ENCODE measurements at regions not wholly inside any gene's neighbourhood (a gene's known extent, or its start where the extent isn't known, plus 50 kb on each side); places are given as distances from the start of the nearest gene placed in this dataset.

DNA sequence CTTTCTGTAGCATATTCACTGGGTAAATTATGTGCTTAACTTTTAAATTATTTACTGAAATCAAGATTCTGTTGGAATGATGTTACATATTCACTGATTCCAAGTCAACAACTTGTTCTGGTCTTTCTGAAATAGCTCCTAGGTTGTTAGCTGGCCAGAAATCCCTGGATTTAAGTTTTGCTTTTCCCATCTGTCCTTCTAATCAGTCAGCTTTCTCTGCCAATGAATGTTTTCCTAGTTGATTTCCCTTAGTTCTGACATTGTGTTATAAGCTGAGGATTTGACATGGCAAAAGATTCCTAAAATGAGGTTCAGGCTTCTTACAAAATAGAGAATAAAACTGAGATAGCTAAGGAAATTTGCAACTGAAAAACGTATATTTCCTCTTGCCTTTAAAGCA is 1479.6 kb downstream of the MRPL39 start:
- FAIRE-seq: no peak
- CTCF ChIA-PET (ENCODE audit: partially characterized antibody): no interaction called here
- TF ChIP-seq SP1 (IDR thresholded peaks at IDR 0.05; ENCODE audit: low read depth, low read length): no peak
- TF ChIP-seq CREB1 (IDR thresholded peaks at IDR 0.05): no peak
- no peak for TF ChIP-seq PHF8 (conservative IDR thresholded peaks at IDR 0.05; ENCODE audit: low read depth, low read length)
- TF ChIP-seq KDM1A (IDR thresholded peaks at IDR 0.05; ENCODE audit: borderline replicate concordance, low read length): no peak
- TF ChIP-seq RNF2 (IDR thresholded peaks at IDR 0.05; ENCODE audit: borderline replicate concordance, low read depth, low read length, missing control alignments, poor library complexity, severe bottlenecking): no peak
- TF ChIP-seq EZH2 (IDR thresholded peaks at IDR 0.05; ENCODE audit: low read depth, low read length, severe bottlenecking): no peak
- TF ChIP-seq SUZ12 (IDR thresholded peaks at IDR 0.05; ENCODE audit: low read length): no peak
- TF ChIP-seq SIX5 (IDR thresholded peaks at IDR 0.05; ENCODE audit: low read depth, low read length): no peak
- no peak for TF ChIP-seq TBP (IDR thresholded peaks at IDR 0.05; ENCODE audit: low read depth, low read length)
- TF ChIP-seq CEBPB (IDR thresholded peaks at IDR 0.05; ENCODE audit: low read depth, low read length): no peak
- TF ChIP-seq CTCF (IDR thresholded peaks at IDR 0.05; ENCODE audit: control extremely low read depth in 1 of 3, insufficient read depth in 1 of 3, low read depth in 1 of 3, low read length in 3 of 3): no peak
- TF ChIP-seq GABPA (IDR thresholded peaks at IDR 0.05; ENCODE audit: borderline replicate concordance, insufficient read depth, low read length): no peak
- no peak for TF ChIP-seq TEAD4 (IDR thresholded peaks at IDR 0.05; ENCODE audit: low read depth, low read length)

More for the DNA sequence above, 1479.6 kb downstream of the MRPL39 start:
- Histone ChIP-seq H2BK5ac (ENCODE audit: low read depth, low read length) (no peak overlapping the region), H3K79me1 (ENCODE audit: low read depth, low read length) (no peaks in the 10 kb centered on the region), H3K27ac (ENCODE audit: low read depth, low read length) (no peak overlapping the region), H2BK20ac (ENCODE audit: low read length) (no peak overlapping the region), H2AK5ac (ENCODE audit: low read depth, low read length) (no peak overlapping the region), H3K23me2 (ENCODE audit: low read depth, low read length) (no peaks in the 10 kb centered on the region), H4K91ac (replicated peaks; ENCODE audit: insufficient read length, low read length) (no peak overlapping the region), H2BK15ac (ENCODE audit: low read length) (no peak overlapping the region), H3K23ac (ENCODE audit: insufficient read length) (no peak overlapping the region), H2BK120ac (replicated peaks; ENCODE audit: low read depth, low read length) (no peak overlapping the region), H4K8ac (ENCODE audit: extremely low read depth, insufficient read depth, low read length) (no peak overlapping the region), H3K4me2 (ENCODE audit: insufficient read depth in 1 of 2, low read depth in 2 of 2, low read length in 2 of 2) (no peak overlapping the region), H3K27me3 (replicated peaks in 1 of 4; ENCODE audit: control insufficient read depth in 3 of 4, extremely low read depth in 1 of 4, insufficient read depth in 3 of 4, low read length in 3 of 4) (no peaks in the 10 kb centered on the region), H3K14ac (ENCODE audit: insufficient read length) (no peak overlapping the region), H3K56ac (replicated peaks; ENCODE audit: insufficient read length, low read depth, low read length) (no peak overlapping the region), H3K18ac (ENCODE audit: extremely low read depth, low read length) (no peak overlapping the region), H3K36me3 (ENCODE audit: control insufficient read depth in 2 of 4, insufficient read depth in 4 of 4, low read length in 3 of 4) (no peaks in the 10 kb centered on the region), H2BK12ac (ENCODE audit: low read depth, low read length) (no peak overlapping the region), H3K79me2 (ENCODE audit: control insufficient read depth in 1 of 2, insufficient read depth in 2 of 2, low read length in 2 of 2) (no peaks in the 10 kb centered on the region), H4K20me1 (replicated peaks in 1 of 2; ENCODE audit: control insufficient read depth in 1 of 2, insufficient read depth in 2 of 2, low read length in 2 of 2) (no peaks in the 10 kb centered on the region), H3K4me3 (ENCODE audit: extremely low read depth in 1 of 4, insufficient read depth in 2 of 4, low read depth in 3 of 4, low read length in 4 of 4) (no peak overlapping the region), H2AFZ (ENCODE audit: low read length) (no peak overlapping the region), H4K5ac (ENCODE audit: insufficient read length, low read depth, low read length) (no peak overlapping the region), H3K9me3 (ENCODE audit: insufficient read depth in 2 of 2, low read depth in 1 of 2, low read length in 1 of 2) (peaks cover 2 to 19% of the 10 kb centered on the region in 2 experiments; a peak in 2 of 4 replicates), H3K4ac (replicated peaks; ENCODE audit: insufficient read length, low read depth, low read length) (no peak overlapping the region), H3K4me1 (replicated peaks in 1 of 4; ENCODE audit: control insufficient read depth in 3 of 4, insufficient read depth in 4 of 4, low read length in 3 of 4) (no peaks in the 10 kb centered on the region), H3K9ac (replicated peaks in 1 of 4; ENCODE audit: extremely low read depth in 1 of 4, low read depth in 3 of 4, low read length in 3 of 4) (no peak overlapping the region)
- POLR2A ChIA-PET (ENCODE audit: partially characterized antibody): no interaction called here
- WGBS, 2 experiments (ENCODE audit: extremely low coverage in 1 of 2, insufficient coverage in 1 of 2, insufficient read length in 1 of 2, insufficient replicate concordance in 2 of 2, low coverage in 1 of 2, low lambda C conversion rate in 2 of 2, missing lambda C conversion rate in 1 of 2): 73% methylated on average over 1 of the region's 1 CpG; no CpG with 5 or more reads in 1 of the 2 experiments
- no peak for DNase-seq (ENCODE audit: low read depth in 1 of 2, low spot score in 2 of 2)
